H1 (cell line): ENCODE measurements at regions not wholly inside any gene's neighbourhood (a gene's known extent, or its start where the extent isn't known, plus 50 kb on each side); places are given as distances from the start of the nearest gene placed in this dataset.

Experiments used
- CTCF ChIP-seq, 3 experiments: IDR thresholded peaks; 1 replicate in 2 of 3; 2 replicates in 1 of 3; pipeline versions ENCODE4 v1.5.1 to v1.6.1; 2011; ENCODE audit warnings: low read length in 3 of 3, mild to moderate bottlenecking in 3 of 3, inconsistent platforms in 2 of 3, low read depth in 1 of 3, moderate library complexity in 1 of 3; ENCODE audit not compliant: insufficient read depth in 1 of 3; ENCODE audit errors: control extremely low read depth in 1 of 3
- POLR2AphosphoS5 ChIP-seq: IDR thresholded peaks from 2 replicates; pipeline ENCODE4 v1.6.1; 2011; ENCODE audit warnings: low read depth, low read length
- TAF1 ChIP-seq: IDR thresholded peaks from 2 replicates; pipeline ENCODE4 v1.6.1; 2011; ENCODE audit warnings: mild to moderate bottlenecking, low read depth, low read length

- TF ChIP-seq POLR2AphosphoS5: no peak
- no peak for TF ChIP-seq TAF1
- no peak for TF ChIP-seq CTCF (IDR thresholded peaks at IDR 0.05; ENCODE audit: control extremely low read depth in 1 of 3, insufficient read depth in 1 of 3, low read depth in 1 of 3, low read length in 3 of 3)
These were observed 123.1 kb downstream of the CHIC2 start for GRCh38 chr4:53941331-53941730.
